Neural cell (in vitro differentiated cells): ENCODE measurements at regions not wholly inside any gene's neighbourhood (a gene's known extent, or its start where the extent isn't known, plus 50 kb on each side); places are given as distances from the start of the nearest gene placed in this dataset.

Experiments used
- H2AFZ ChIP-seq: fragments of 200-600, 300-800 bp; sonication (generic), shearing (Covaris generic); 2 replicates; pipeline ENCODE4 v1.6.0; 2014; ENCODE audit warnings: low read depth, mild to moderate bottlenecking, antibody characterized with exemption, low read length, moderate library complexity
- H3F3A ChIP-seq: fragments of 200-600 bp; shearing (Covaris generic); 2 replicates; pipeline ENCODE4 v1.6.1; 2016; ENCODE audit warnings: mild to moderate bottlenecking, moderate library complexity, mixed read lengths, antibody characterized with exemption, low read length; ENCODE audit not compliant: insufficient read depth, poor library complexity, severe bottlenecking
- H3K27ac ChIP-seq: fragments of 200-600, 300-800 bp; sonication (generic), shearing (Covaris generic); 2 replicates; pipeline ENCODE4 v1.5.1; 2014; ENCODE audit warnings: mild to moderate bottlenecking, low read length, moderate library complexity
- H3K27me3 ChIP-seq: fragments of 300-800, 200-600 bp; sonication (generic), shearing (Covaris generic); 2 replicates; pipeline ENCODE4 v1.6.0; 2014; ENCODE audit warnings: mild to moderate bottlenecking, low read depth, low read length, moderate library complexity; ENCODE audit not compliant: insufficient read depth
- H3K36me3 ChIP-seq: fragments of 300-800, 200-600 bp; sonication (generic), shearing (Covaris generic); 2 replicates; pipeline ENCODE4 v1.5.1; 2014; ENCODE audit warnings: mild to moderate bottlenecking, antibody characterized with exemption, low read length, moderate library complexity; ENCODE audit not compliant: insufficient read depth
- H3K4me2 ChIP-seq: fragments of 300-800, 200-600 bp; sonication (generic), shearing (Covaris generic); 2 replicates; pipeline ENCODE4 v1.6.0; 2014; ENCODE audit warnings: mild to moderate bottlenecking, low read length
- H3K4me3 ChIP-seq: fragments of 300-800, 200-600 bp; sonication (generic), shearing (Covaris generic); 2 replicates; pipeline ENCODE4 v1.5.1; 2014; ENCODE audit warnings: mild to moderate bottlenecking, low read length, moderate library complexity
- H3K79me2 ChIP-seq: fragments of 200-600 bp; shearing (Covaris generic); replicated peaks from 2 replicates; pipeline ENCODE4 v1.6.0; 2014; ENCODE audit warnings: mild to moderate bottlenecking, low read length, moderate library complexity; ENCODE audit not compliant: insufficient read depth
- H3K9ac ChIP-seq: fragments of 300-800, 200-600 bp; sonication (generic), shearing (Covaris generic); 2 replicates; pipeline ENCODE4 v1.6.1; 2016; ENCODE audit warnings: mild to moderate bottlenecking, low read length, mixed read lengths
- H3K9me2 ChIP-seq: fragments of 200-600 bp; shearing (Covaris generic); 2 replicates; pipeline ENCODE4 v1.6.1; 2016; ENCODE audit warnings: mild to moderate bottlenecking, low read length, mixed read lengths; ENCODE audit not compliant: insufficient read depth
- H3K9me3 ChIP-seq: fragments of 200-600, 300-800 bp; sonication (generic), shearing (Covaris generic); 2 replicates; pipeline ENCODE4 v1.6.1; 2016; ENCODE audit warnings: mild to moderate bottlenecking, mixed run types, low read length, moderate library complexity, mixed read lengths
- H4K20me1 ChIP-seq: fragments of 200-600 bp; shearing (Covaris generic); 2 replicates; pipeline ENCODE4 v1.6.1; 2016; ENCODE audit warnings: mild to moderate bottlenecking, mixed run types; ENCODE audit not compliant: insufficient read depth
- CTCF ChIP-seq: fragments of 450-650 bp; IDR thresholded peaks from 2 replicates; pipeline ENCODE4 v1.5.1; 2014; ENCODE audit warnings: antibody characterized with exemption, mild to moderate bottlenecking, moderate library complexity; ENCODE audit not compliant: poor library complexity, severe bottlenecking
- EP300 ChIP-seq: fragments of 450-650 bp; conservative IDR thresholded peaks from 2 replicates; pipeline ENCODE4 v1.6.1; 2014; ENCODE audit warnings: antibody characterized with exemption, mild to moderate bottlenecking, moderate library complexity; ENCODE audit not compliant: poor library complexity, severe bottlenecking
- EZH2 ChIP-seq: fragments of 200-600, 300-800 bp; shearing (Covaris generic), sonication (generic); IDR thresholded peaks from 2 replicates; pipeline ENCODE4 v1.6.1; 2014; ENCODE audit warnings: antibody characterized with exemption, low read length, borderline replicate concordance, mild to moderate bottlenecking; ENCODE audit not compliant: insufficient read depth, poor library complexity, severe bottlenecking
- MXI1 ChIP-seq: fragments of 450-650 bp; conservative IDR thresholded peaks from 2 replicates; pipeline ENCODE4 v1.6.1; 2014; ENCODE audit warnings: antibody characterized with exemption, mild to moderate bottlenecking; ENCODE audit not compliant: poor library complexity, severe bottlenecking
- POLR2AphosphoS5 ChIP-seq: IDR thresholded peaks from 2 replicates; pipeline ENCODE4 v1.6.1; 2012
- RAD21 ChIP-seq: fragments of 450-650 bp; conservative IDR thresholded peaks from 2 replicates; pipeline ENCODE4 v1.6.1; 2014; ENCODE audit warnings: antibody characterized with exemption, mild to moderate bottlenecking, moderate library complexity
- REST ChIP-seq: IDR thresholded peaks from 2 replicates; pipeline ENCODE4 v1.6.1; 2012; ENCODE audit warnings: borderline replicate concordance
- SMC3 ChIP-seq: fragments of 450-650 bp; conservative IDR thresholded peaks from 2 replicates; pipeline ENCODE4 v1.6.1; 2014; ENCODE audit warnings: antibody characterized with exemption, mild to moderate bottlenecking, moderate library complexity; ENCODE audit not compliant: poor library complexity
- TAF1 ChIP-seq: IDR thresholded peaks from 2 replicates; pipeline ENCODE4 v1.6.1; 2012; ENCODE audit warnings: low read depth

- no peaks in the 10 kb centered on the region for H4K20me1 ChIP-seq
- no peaks in the 10 kb centered on the region for H3F3A ChIP-seq
- H3K79me2 ChIP-seq: no peaks in the 10 kb centered on the region
- no peak overlapping the region for H3K27ac ChIP-seq
- TF ChIP-seq POLR2AphosphoS5: no peak
- no peak for TF ChIP-seq RAD21
- TF ChIP-seq EP300: no peak
- TF ChIP-seq REST: no peak
- no peak for TF ChIP-seq EZH2
- TF ChIP-seq MXI1: no peak
- no peak for TF ChIP-seq SMC3
- TF ChIP-seq CTCF: no peak
- no peak for TF ChIP-seq TAF1
- H3K4me3 ChIP-seq: no peak overlapping the region
- H3K36me3 ChIP-seq: no peaks in the 10 kb centered on the region
- no peak overlapping the region for H3K9ac ChIP-seq
- H2AFZ ChIP-seq: no peak overlapping the region
- no peaks in the 10 kb centered on the region for H3K27me3 ChIP-seq
- H3K4me2 ChIP-seq: no peak overlapping the region
- H3K9me2 ChIP-seq: no peaks in the 10 kb centered on the region
- H3K9me3 ChIP-seq: no peaks in the 10 kb centered on the region
Measured at GRCh38 chr3:165518346-165518745, 318.9 kb downstream of the BCHE start.

- no peak overlapping the region for H3K4me3 ChIP-seq
- H3K27ac ChIP-seq: no peak overlapping the region
- H3K9ac ChIP-seq: no peak overlapping the region
- no peaks in the 10 kb centered on the region for H3K27me3 ChIP-seq
- H3K4me2 ChIP-seq: no peak overlapping the region
- H3K36me3 ChIP-seq: no peaks in the 10 kb centered on the region
- no peak overlapping the region for H2AFZ ChIP-seq
- H4K20me1 ChIP-seq: no peaks in the 10 kb centered on the region
- H3F3A ChIP-seq: no peaks in the 10 kb centered on the region
- TF ChIP-seq SMC3 (no peak), POLR2AphosphoS5 (no peak), TAF1 (no peak), EP300 (no peak), EZH2 (no peak), CTCF (no peak), RAD21 (no peak), REST (no peak), MXI1 (no peak)
- no peaks in the 10 kb centered on the region for H3K9me3 ChIP-seq
- no peaks in the 10 kb centered on the region for H3K9me2 ChIP-seq
- no peaks in the 10 kb centered on the region for H3K79me2 ChIP-seq
Measured at GRCh38 chr3:165513715-165514701, 317.8 kb upstream of the SLITRK3 start.
